Endothelial cell of umbilical vein (primary cell): ENCODE measurements at regions not wholly inside any gene's neighbourhood (a gene's known extent, or its start where the extent isn't known, plus 50 kb on each side); places are given as distances from the start of the nearest gene placed in this dataset.

Experiments
- BruUV-seq: library from RNA; stranded (reverse); fragments of 400-500 nt; replicated peaks from 2 replicates; lab custom pipeline; 2021; lab: Mats Ljungman, UMichigan
- CTCF ChIA-PET: fragments of 300-600, 350-600 bp; sonication (Branson Sonifier 250); formaldehyde crosslinking; loops from one replicate; lab custom pipeline; 2021; ENCODE audit warnings: antibody characterized with exemption, inconsistent platforms; lab: Charles Lee
- POLR2A ChIA-PET: fragments of 300-600, 350-600 bp; sonication (Branson Sonifier 250); formaldehyde crosslinking; loops from one replicate; lab custom pipeline; 2021; ENCODE audit warnings: antibody characterized with exemption, inconsistent platforms; lab: Charles Lee
- DNase-seq: peaks from one replicate; pipeline ENCODE4 v3.0.0-alpha.2; 2011; ENCODE audit warnings: low read depth, low spot score
- FAIRE-seq: peaks from 2 replicates; lab custom pipeline; 2011; peaks lifted over from hg19 to GRCh38; lab: Jason Lieb, UNC
- H2AFZ ChIP-seq: 2 replicates; pipeline ENCODE4 v1.6.0; 2012; ENCODE audit warnings: low read depth, low read length, control low read depth, inconsistent platforms
- H3K27ac ChIP-seq: 2 replicates; pipeline ENCODE4 v1.5.1; 2011; ENCODE audit warnings: low read depth, mild to moderate bottlenecking, control low read depth, low read length, moderate library complexity; ENCODE audit not compliant: insufficient read depth
- H3K27me3 ChIP-seq, 2 experiments: 2 replicates each; pipeline versions ENCODE4 v1.6.0 to v1.6.1; 2011; ENCODE audit warnings: low read length in 2 of 2, mixed read lengths in 1 of 2; ENCODE audit not compliant: control insufficient read depth in 2 of 2, insufficient read depth in 2 of 2
- H3K36me3 ChIP-seq, 2 experiments: 2 replicates in 1 of 2; 3 replicates in 1 of 2; pipeline ENCODE4 v1.5.1; 2011; ENCODE audit warnings: low read length in 2 of 2, mild to moderate bottlenecking in 1 of 2, moderate library complexity in 1 of 2; ENCODE audit not compliant: control insufficient read depth in 2 of 2, insufficient read depth in 2 of 2; ENCODE audit errors: extremely low read depth in 1 of 2
- H3K4me1 ChIP-seq: 3 replicates; pipeline ENCODE4 v1.5.1; 2011; ENCODE audit warnings: mild to moderate bottlenecking, low read length; ENCODE audit not compliant: control insufficient read depth, insufficient read depth; ENCODE audit errors: extremely low read depth
- H3K4me2 ChIP-seq: 2 replicates; pipeline ENCODE4 v1.6.1; 2011; ENCODE audit warnings: low read length, control low read depth, mixed read lengths; ENCODE audit not compliant: insufficient read depth
- H3K4me3 ChIP-seq, 3 experiments: fragments of 200-600 bp in 1 of 3; sonication (generic), shearing (Covaris generic) in 1 of 3; replicated peaks in 1 of 3; 2 replicates each; pipeline ENCODE4 v1.5.1; 2011 to 2016; ENCODE audit warnings: control low read depth in 3 of 3, low read length in 3 of 3, mild to moderate bottlenecking in 2 of 3, inconsistent platforms in 1 of 3, low read depth in 1 of 3, moderate library complexity in 1 of 3; ENCODE audit not compliant: insufficient read depth in 1 of 3
- H3K79me2 ChIP-seq: 2 replicates; pipeline ENCODE4 v1.6.0; 2012; ENCODE audit warnings: low read length, inconsistent platforms; ENCODE audit not compliant: control insufficient read depth, insufficient read depth
- H3K9ac ChIP-seq: replicated peaks from 2 replicates; pipeline ENCODE3; 2011; ENCODE audit warnings: low read length, control low read depth; ENCODE audit not compliant: insufficient read depth; ENCODE audit errors: extremely low read depth
- H3K9me1 ChIP-seq: replicated peaks from 3 replicates; pipeline ENCODE4 v1.6.0; 2011; ENCODE audit warnings: mild to moderate bottlenecking, low read length; ENCODE audit not compliant: control insufficient read depth, insufficient read depth; ENCODE audit errors: extremely low read depth
- H3K9me3 ChIP-seq: replicated peaks from 2 replicates; pipeline ENCODE4 v1.5.1; 2012; ENCODE audit warnings: low read length, inconsistent platforms; ENCODE audit not compliant: control insufficient read depth, insufficient read depth
- H4K20me1 ChIP-seq: replicated peaks from 2 replicates; pipeline ENCODE3; 2011; ENCODE audit warnings: mild to moderate bottlenecking, low read length; ENCODE audit not compliant: control insufficient read depth, insufficient read depth; ENCODE audit errors: extremely low read depth
- CTCF ChIP-seq, 2 donors: IDR thresholded peaks; 1 replicate in 1 of 2; 2 replicates in 1 of 2; pipeline ENCODE4 v1.5.1; 2011; ENCODE audit warnings: low read length in 2 of 2, mild to moderate bottlenecking in 2 of 2, moderate library complexity in 2 of 2, control low read depth in 1 of 2, inconsistent platforms in 1 of 2, low read depth in 1 of 2; ENCODE audit not compliant: insufficient read depth in 1 of 2; ENCODE audit errors: extremely low read depth in 1 of 2
- EZH2 ChIP-seq: IDR thresholded peaks from 2 replicates; pipeline ENCODE4 v1.6.1; 2012; ENCODE audit warnings: borderline replicate concordance, low read depth, mild to moderate bottlenecking, moderate library complexity, low read length, inconsistent platforms; ENCODE audit not compliant: severe bottlenecking
- FOS ChIP-seq: IDR thresholded peaks from 2 replicates; pipeline ENCODE4 v1.6.1; 2011; ENCODE audit warnings: mild to moderate bottlenecking, low read length, moderate library complexity, borderline replicate concordance; ENCODE audit not compliant: insufficient read depth
- GATA2 ChIP-seq: IDR thresholded peaks from 2 replicates; pipeline ENCODE4 v1.7.0; 2011; ENCODE audit warnings: low read depth, mild to moderate bottlenecking, moderate library complexity, mixed read lengths, low read length; ENCODE audit not compliant: insufficient read length, insufficient read depth
- JUN ChIP-seq: IDR thresholded peaks from 2 replicates; pipeline ENCODE4 v1.6.1; 2011; ENCODE audit warnings: borderline replicate concordance, low read depth; ENCODE audit not compliant: insufficient read length, insufficient read depth
- MYC ChIP-seq: IDR thresholded peaks from one replicate; pipeline ENCODE4 v1.6.1; 2011; ENCODE audit warnings: mild to moderate bottlenecking, low read depth, low read length
- POLR2A ChIP-seq: IDR thresholded peaks from 2 replicates; pipeline ENCODE4 v1.6.1; 2012; ENCODE audit warnings: low read depth, mild to moderate bottlenecking, control low read depth, low read length
- POLR2AphosphoS5 ChIP-seq: IDR thresholded peaks from 2 replicates; pipeline ENCODE4 v1.6.1; 2012; ENCODE audit warnings: low read depth, mild to moderate bottlenecking, control low read depth, low read length, moderate library complexity; ENCODE audit not compliant: insufficient read depth
- dilution Hi-C: fragments of 300-500 bp; cut with MboI; formaldehyde crosslinking; loops from one replicate; pipeline ENCODE4 v1.15.0; 2019; ENCODE audit warnings: low sequenced_read_pairs; ENCODE audit not compliant: extremely low pct_ligation_motif_present
- intact Hi-C: fragments of 100-400 bp; cut with micrococcal nuclease; formaldehyde crosslinking; loops from one replicate; pipeline ENCODE4 v1.10.0; 2022
- TF ChIP-seq, protein P1 (sequence below): IDR thresholded peaks from 2 replicates; pipeline ENCODE4 v1.6.1; 2011; ENCODE audit not compliant: insufficient read depth, insufficient read length

- intact Hi-C loops (no loop called here), dilution Hi-C loops (no loop called here)
- H3K9me1 ChIP-seq, result no peaks in the 10 kb centered on the region
- no peak overlapping the region for H3K27ac ChIP-seq
- BruUV-seq, result no TSS peak
- POLR2A ChIA-PET, result no interaction called here
- H3K4me1 ChIP-seq, result no peaks in the 10 kb centered on the region
- no peaks in the 10 kb centered on the region for H3K9me3 ChIP-seq
- no peak overlapping the region for H3K4me2 ChIP-seq
- no peak overlapping the region for H2AFZ ChIP-seq
- no peaks in the 10 kb centered on the region for H4K20me1 ChIP-seq
- no peak overlapping the region for H3K4me3 ChIP-seq
- H3K79me2 ChIP-seq, result no peaks in the 10 kb centered on the region
- H3K9ac ChIP-seq, result no peak overlapping the region
- DNase-seq (no peak), FAIRE-seq (no peak)
- H3K36me3 ChIP-seq, result no peaks in the 10 kb centered on the region
- peaks cover 0 to 6% of the 10 kb centered on the region in 2 experiments for H3K27me3 ChIP-seq
- CTCF ChIA-PET, result interaction anchor here (0.9 kb wide), 1 partner anchor 16 kb away, joined by 3 read pairs; no protein-coding TSS in a partner anchor
- TF ChIP-seq EZH2 (no peak), GATA2 (no peak), FOS (no peak), JUN (no peak)
- TF ChIP-seq, protein P1, sequence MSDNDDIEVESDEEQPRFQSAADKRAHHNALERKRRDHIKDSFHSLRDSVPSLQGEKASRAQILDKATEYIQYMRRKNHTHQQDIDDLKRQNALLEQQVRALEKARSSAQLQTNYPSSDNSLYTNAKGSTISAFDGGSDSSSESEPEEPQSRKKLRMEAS, result no peak
These were observed 202.5 kb downstream of the TUSC7 start for GRCh38 chr3:116912116-116912515.

GRCh38 chr3:116914004-116914403 lies 204.4 kb downstream of the TUSC7 start:
- H3K9ac ChIP-seq, result no peak overlapping the region
- H3K36me3 ChIP-seq, result no peaks in the 10 kb centered on the region
- no peak overlapping the region for H3K4me3 ChIP-seq
- H3K27ac ChIP-seq, result no peak overlapping the region
- H3K9me3 ChIP-seq, result no peaks in the 10 kb centered on the region
- H4K20me1 ChIP-seq, result no peaks in the 10 kb centered on the region
- intact Hi-C loops (no loop called here), dilution Hi-C loops (no loop called here)
- no peak overlapping the region for H3K4me2 ChIP-seq
- no peaks in the 10 kb centered on the region for H3K4me1 ChIP-seq
- FAIRE-seq, result no peak
- H2AFZ ChIP-seq, result no peak overlapping the region
- CTCF ChIA-PET, result no interaction called here
- H3K79me2 ChIP-seq, result no peaks in the 10 kb centered on the region
- no peak for DNase-seq
- H3K27me3 ChIP-seq, result peaks cover 0 to 6% of the 10 kb centered on the region in 2 experiments
- no peaks in the 10 kb centered on the region for H3K9me1 ChIP-seq
- TF ChIP-seq, protein P1, result no peak
- TF ChIP-seq EZH2 (no peak), MYC (no peak), POLR2A (no peak), FOS (no peak), JUN (no peak), POLR2AphosphoS5 (no peak), GATA2 (no peak), CTCF (IDR thresholded peaks at IDR 0.05; ENCODE audit: extremely low read depth in 1 of 2, insufficient read depth in 1 of 2, low read depth in 1 of 2, low read length in 2 of 2) (no peak)
- POLR2A ChIA-PET, result no interaction called here
- no TSS peak for BruUV-seq
